NOMO-1 treated with DMSO at 0.1 percent for 48 hours (cell line): ENCODE measurements at regions not wholly inside any gene's neighbourhood (a gene's known extent, or its start where the extent isn't known, plus 50 kb on each side); places are given as distances from the start of the nearest gene placed in this dataset.
A peak's percentile ranks its signal among the peaks of the same experiment; 100 is the strongest.
"Not testable (repeated sequence)": the region's sequence is repeated elsewhere in the genome, so short reads cannot be mapped to it uniquely, and the experiment has no call there.

Experiments used
- DNase-seq: peaks from one replicate; lab custom pipeline; 2025; ENCODE audit not compliant: unreplicated experiment; lab: John Stamatoyannopoulos, UW

DNA sequence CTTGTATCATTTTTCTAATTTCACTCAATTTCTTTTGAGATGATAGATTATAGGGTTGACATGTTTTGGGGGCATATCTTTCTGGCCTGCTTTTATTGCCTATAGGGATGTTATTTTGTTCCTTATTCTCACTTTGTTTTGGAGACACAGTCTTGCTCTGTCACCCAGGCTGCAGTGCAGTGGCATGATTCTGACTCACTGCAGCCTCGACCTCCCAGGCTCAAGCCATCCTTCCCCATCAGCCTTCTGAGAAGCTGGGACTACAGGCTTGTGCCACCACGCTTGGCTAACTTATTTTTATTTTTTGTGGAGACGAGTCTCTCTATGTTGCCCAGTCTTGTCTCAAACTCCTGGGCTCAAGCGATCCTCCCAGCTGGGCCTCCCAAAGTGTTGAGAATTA lies 72.8 kb upstream of the FAN1 start:
- DNase-seq: no peak

DNA sequence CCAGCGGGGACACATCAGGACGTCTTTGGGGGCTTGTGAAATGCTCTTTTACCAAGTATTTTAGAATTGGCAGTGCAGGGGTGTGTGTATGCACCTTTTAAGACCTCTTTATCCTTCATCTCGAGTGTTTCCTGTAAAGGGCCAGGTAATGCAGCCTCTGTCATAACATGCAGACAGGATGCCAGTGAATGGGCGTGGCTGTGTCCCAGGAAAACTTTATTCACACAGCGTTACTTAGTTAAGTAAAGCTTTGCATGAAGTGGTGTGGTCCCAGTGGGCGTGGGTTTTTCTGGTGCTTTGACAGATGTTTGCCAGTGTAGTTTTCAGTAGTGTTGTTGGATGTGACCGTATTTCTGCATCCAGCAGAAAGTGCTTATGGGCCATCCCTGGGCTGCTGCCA lies 70.3 kb upstream of the FAN1 start:
- not testable (repeated sequence) for DNase-seq

DNA sequence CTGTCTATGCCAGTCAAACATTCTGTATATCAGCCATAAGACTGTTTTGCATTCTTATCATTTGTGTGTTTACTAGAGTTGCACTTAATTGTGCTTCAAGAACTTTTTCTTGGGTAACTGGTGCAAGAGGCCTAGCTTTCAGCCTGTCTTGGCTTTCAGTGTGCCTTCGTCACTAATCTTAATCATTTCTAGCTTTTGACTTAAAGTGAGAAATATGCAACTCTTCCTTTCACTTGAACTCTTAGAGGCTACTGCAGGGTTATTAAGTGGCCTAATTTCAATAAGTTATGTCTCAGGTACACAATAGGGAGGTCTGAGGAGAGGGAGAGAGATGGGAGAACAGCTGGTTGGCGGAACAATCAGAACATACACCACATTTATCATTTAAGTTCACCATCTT lies 62.1 kb upstream of the FAN1 start:
- DNase-seq: not testable (repeated sequence)

- peak; percentile 73 for DNase-seq
Measured at GRCh38 chr15:30842798-30843472, 60.8 kb upstream of the FAN1 start.

DNA sequence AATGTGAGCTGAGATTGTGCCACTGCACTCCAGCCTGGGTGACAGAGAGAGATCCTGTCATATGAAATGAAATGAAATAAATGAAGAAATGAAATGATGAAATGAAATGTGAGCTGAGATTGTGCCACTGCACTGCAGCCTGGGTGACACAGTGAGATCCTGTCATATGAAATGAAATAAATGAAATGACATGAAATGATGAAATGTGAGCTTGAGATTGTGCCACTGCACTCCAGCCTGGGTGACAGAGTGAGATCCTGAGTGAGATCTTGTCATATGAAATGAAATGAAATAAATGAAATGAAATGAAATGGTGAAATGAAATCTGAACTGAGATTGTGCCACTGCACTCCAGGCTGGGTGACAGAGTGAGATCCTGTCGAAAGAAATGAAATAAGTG lies 58.2 kb upstream of the FAN1 start:
- DNase-seq: not testable (repeated sequence)
